Fibroblast of lung (primary cell): ENCODE measurements at regions not wholly inside any gene's neighbourhood (a gene's known extent, or its start where the extent isn't known, plus 50 kb on each side); places are given as distances from the start of the nearest gene placed in this dataset.

ENCODE experiments used
- DNase-seq, 2 donors: peaks; one replicate each; pipeline versions ENCODE4 v3.0.0 to v3.0.0-alpha.2; 2010; ENCODE audit warnings: low read depth in 2 of 2
- H2AFZ ChIP-seq: 2 replicates; pipeline ENCODE4 v1.5.1; 2012; ENCODE audit warnings: low read length, control low read depth, inconsistent platforms
- H3K27ac ChIP-seq: 2 replicates; pipeline ENCODE4 v1.5.1; 2011; ENCODE audit warnings: low read length, control low read depth; ENCODE audit not compliant: insufficient read depth
- H3K27me3 ChIP-seq: 2 replicates; pipeline ENCODE4 v1.5.1; 2011; ENCODE audit warnings: mild to moderate bottlenecking, low read length; ENCODE audit not compliant: control insufficient read depth, insufficient read depth
- H3K36me3 ChIP-seq: 2 replicates; pipeline ENCODE4 v1.5.1; 2011; ENCODE audit warnings: low read length; ENCODE audit not compliant: control insufficient read depth, insufficient read depth
- H3K4me1 ChIP-seq: 2 replicates; pipeline ENCODE4 v1.5.1; 2011; ENCODE audit warnings: low read length; ENCODE audit not compliant: control insufficient read depth, insufficient read depth; ENCODE audit errors: extremely low read depth
- H3K4me2 ChIP-seq: 2 replicates; pipeline ENCODE4 v1.5.1; 2011; ENCODE audit warnings: low read length, control low read depth; ENCODE audit not compliant: insufficient read depth; ENCODE audit errors: extremely low read depth
- H3K4me3 ChIP-seq, 4 experiments: fragments of 200-600 bp in 1 of 4; sonication (generic) in 1 of 4; replicated peaks in 1 of 4; 2 replicates each; pipeline ENCODE4 v1.5.1; 2011 to 2016; ENCODE audit warnings: low read length in 4 of 4, low read depth in 3 of 4, mild to moderate bottlenecking in 3 of 4, control low read depth in 2 of 4, inconsistent platforms in 1 of 4, mixed read lengths in 1 of 4; ENCODE audit not compliant: insufficient read depth in 1 of 4; ENCODE audit errors: control extremely low read depth in 1 of 4
- H3K79me2 ChIP-seq: 2 replicates; pipeline ENCODE4 v1.5.1; 2012; ENCODE audit warnings: mild to moderate bottlenecking, low read length, inconsistent platforms; ENCODE audit not compliant: control insufficient read depth, insufficient read depth
- H3K9ac ChIP-seq: 2 replicates; pipeline ENCODE4 v1.5.1; 2011; ENCODE audit warnings: mild to moderate bottlenecking, low read length, control low read depth; ENCODE audit not compliant: insufficient read depth
- H3K9me3 ChIP-seq: 2 replicates; pipeline ENCODE4 v1.5.1; 2012; ENCODE audit warnings: low read depth, low read length; ENCODE audit not compliant: control insufficient read depth, insufficient read depth
- H4K20me1 ChIP-seq: 2 replicates; pipeline ENCODE4 v1.5.1; 2011; ENCODE audit warnings: low read length; ENCODE audit not compliant: control insufficient read depth, insufficient read depth; ENCODE audit errors: extremely low read depth
- CTCF ChIP-seq, 2 donors: IDR thresholded peaks in 1 of 2; conservative IDR thresholded peaks in 1 of 2; 1 replicate in 1 of 2; 2 replicates in 1 of 2; pipeline ENCODE4 v1.5.1; 2011 to 2012; ENCODE audit warnings: low read length in 2 of 2, control low read depth in 1 of 2, inconsistent platforms in 1 of 2, low read depth in 1 of 2, mild to moderate bottlenecking in 1 of 2
- EZH2 ChIP-seq: IDR thresholded peaks from 2 replicates; pipeline ENCODE4 v1.5.1; 2012; ENCODE audit warnings: low read length, control low read depth, mild to moderate bottlenecking; ENCODE audit errors: missing control alignments

- Histone ChIP-seq H3K27me3 (no peaks in the 10 kb centered on the region), H3K4me3 (no peak overlapping the region), H2AFZ (no peak overlapping the region), H3K9ac (no peak overlapping the region), H3K4me2 (no peak overlapping the region), H3K79me2 (no peaks in the 10 kb centered on the region), H3K36me3 (no peaks in the 10 kb centered on the region), H3K9me3 (no peaks in the 10 kb centered on the region), H3K27ac (no peak overlapping the region), H3K4me1 (no peaks in the 10 kb centered on the region), H4K20me1 (no peaks in the 10 kb centered on the region)
- DNase-seq, result peak; percentile 11 to 63
- TF ChIP-seq CTCF (conservative IDR thresholded peaks at IDR 0.05 in 1 of 2, IDR thresholded peaks at IDR 0.05 in 1 of 2; ENCODE audit: low read depth in 1 of 2, low read length in 2 of 2) (peak; percentile 62 to 75), EZH2 (no peak)
Observed at GRCh38 chr3:73868688-73869315, 244.1 kb upstream of the PDZRN3 start.

GRCh38 chr3:73867524-73867923 is 242.8 kb upstream of the PDZRN3 start:
- H2AFZ ChIP-seq, result no peak overlapping the region
- H3K4me2 ChIP-seq, result no peak overlapping the region
- DNase-seq, result no peak
- H4K20me1 ChIP-seq, result no peaks in the 10 kb centered on the region
- TF ChIP-seq CTCF (conservative IDR thresholded peaks at IDR 0.05 in 1 of 2, IDR thresholded peaks at IDR 0.05 in 1 of 2; ENCODE audit: low read depth in 1 of 2, low read length in 2 of 2) (no peak), EZH2 (no peak)
- H3K27ac ChIP-seq, result no peak overlapping the region
- no peak overlapping the region for H3K9ac ChIP-seq
- H3K27me3 ChIP-seq, result no peaks in the 10 kb centered on the region
- no peaks in the 10 kb centered on the region for H3K4me1 ChIP-seq
- H3K4me3 ChIP-seq, result no peak overlapping the region
- H3K36me3 ChIP-seq, result no peaks in the 10 kb centered on the region
- H3K79me2 ChIP-seq, result no peaks in the 10 kb centered on the region
- no peaks in the 10 kb centered on the region for H3K9me3 ChIP-seq

- no peak for DNase-seq
Observed at GRCh38 chr3:73866846-73867245, 242.1 kb upstream of the PDZRN3 start.

More at GRCh38 chr3:73866846-73867245, 242.1 kb upstream of the PDZRN3 start:
- Histone ChIP-seq H3K4me2 (no peak overlapping the region), H3K4me1 (no peaks in the 10 kb centered on the region), H3K27ac (no peak overlapping the region), H4K20me1 (no peaks in the 10 kb centered on the region), H3K79me2 (no peaks in the 10 kb centered on the region), H3K9me3 (no peaks in the 10 kb centered on the region), H2AFZ (no peak overlapping the region), H3K36me3 (no peaks in the 10 kb centered on the region), H3K27me3 (no peaks in the 10 kb centered on the region), H3K9ac (no peak overlapping the region), H3K4me3 (no peak overlapping the region)
- TF ChIP-seq CTCF (conservative IDR thresholded peaks at IDR 0.05 in 1 of 2, IDR thresholded peaks at IDR 0.05 in 1 of 2; ENCODE audit: low read depth in 1 of 2, low read length in 2 of 2), result no peak
- no peak for TF ChIP-seq EZH2
